ENCODE measurements at regions not wholly inside any gene's neighbourhood (a gene's known extent, or its start where the extent isn't known, plus 50 kb on each side); places are given as distances from the start of the nearest gene placed in this dataset.

- no peaks in the 10 kb centered on the region for H3K79me2 ChIP-seq (ENCODE audit: insufficient read depth, low read length)
- H2AFZ ChIP-seq (ENCODE audit: low read depth, low read length, severe bottlenecking), result no peak overlapping the region
- H4K20me1 ChIP-seq (ENCODE audit: low read depth, low read length), result no peaks in the 10 kb centered on the region
- no peak overlapping the region for H3K4me3 ChIP-seq (ENCODE audit: insufficient read depth, low read length, poor library complexity, severe bottlenecking)
- H3K27me3 ChIP-seq (ENCODE audit: low read length), result no peaks in the 10 kb centered on the region
- no peaks in the 10 kb centered on the region for H3F3A ChIP-seq (ENCODE audit: insufficient read depth)
- no peaks in the 10 kb centered on the region for H3K36me3 ChIP-seq (ENCODE audit: low read length)
- no peaks in the 10 kb centered on the region for H3K9me2 ChIP-seq (replicated peaks; ENCODE audit: insufficient read depth, low read length)
- TF ChIP-seq CTCF (IDR thresholded peaks at IDR 0.05; ENCODE audit: insufficient read depth, low read length, poor library complexity, severe bottlenecking) (no peak), EZH2phosphoT487 (conservative IDR thresholded peaks at IDR 0.05; ENCODE audit: low read length) (no peak)
- no peaks in the 10 kb centered on the region for H3K9me3 ChIP-seq (ENCODE audit: insufficient read depth, low read length)
- H3K27ac ChIP-seq (ENCODE audit: low read depth, low read length), result no peak overlapping the region
- no peak overlapping the region for H3K9ac ChIP-seq (ENCODE audit: low read length)
- H3K4me2 ChIP-seq (ENCODE audit: low read depth, low read length, poor library complexity, severe bottlenecking), result no peak overlapping the region
Observed at GRCh38 chr3:124229420-124229819, 237.5 kb upstream of the ROPN1 start.

GRCh38 chr3:124229836-124230235 lies 237.9 kb upstream of the ROPN1 start:
- no peak for TF ChIP-seq CTCF (IDR thresholded peaks at IDR 0.05; ENCODE audit: insufficient read depth, low read length, poor library complexity, severe bottlenecking)
- no peak for TF ChIP-seq EZH2phosphoT487 (conservative IDR thresholded peaks at IDR 0.05; ENCODE audit: low read length)
- H3K4me2 ChIP-seq (ENCODE audit: low read depth, low read length, poor library complexity, severe bottlenecking), result no peak overlapping the region
- H3K4me3 ChIP-seq (ENCODE audit: insufficient read depth, low read length, poor library complexity, severe bottlenecking), result no peak overlapping the region
- no peaks in the 10 kb centered on the region for H4K20me1 ChIP-seq (ENCODE audit: low read depth, low read length)
- H3K36me3 ChIP-seq (ENCODE audit: low read length), result no peaks in the 10 kb centered on the region
- no peaks in the 10 kb centered on the region for H3K27me3 ChIP-seq (ENCODE audit: low read length)
- no peaks in the 10 kb centered on the region for H3F3A ChIP-seq (ENCODE audit: insufficient read depth)
- no peaks in the 10 kb centered on the region for H3K9me3 ChIP-seq (ENCODE audit: insufficient read depth, low read length)
- H3K27ac ChIP-seq (ENCODE audit: low read depth, low read length), result no peak overlapping the region
- no peaks in the 10 kb centered on the region for H3K79me2 ChIP-seq (ENCODE audit: insufficient read depth, low read length)
- H2AFZ ChIP-seq (ENCODE audit: low read depth, low read length, severe bottlenecking), result no peak overlapping the region
- no peak overlapping the region for H3K9ac ChIP-seq (ENCODE audit: low read length)
- no peaks in the 10 kb centered on the region for H3K9me2 ChIP-seq (replicated peaks; ENCODE audit: insufficient read depth, low read length)

- Histone ChIP-seq H3K36me3 (ENCODE audit: low read length) (no peaks in the 10 kb centered on the region), H3K9ac (ENCODE audit: low read length) (no peak overlapping the region), H2AFZ (ENCODE audit: low read depth, low read length, severe bottlenecking) (no peak overlapping the region), H4K20me1 (ENCODE audit: low read depth, low read length) (no peaks in the 10 kb centered on the region), H3K9me2 (replicated peaks; ENCODE audit: insufficient read depth, low read length) (no peaks in the 10 kb centered on the region), H3K4me2 (ENCODE audit: low read depth, low read length, poor library complexity, severe bottlenecking) (no peak overlapping the region), H3K27ac (ENCODE audit: low read depth, low read length) (no peak overlapping the region), H3K9me3 (ENCODE audit: insufficient read depth, low read length) (no peaks in the 10 kb centered on the region), H3K4me3 (ENCODE audit: insufficient read depth, low read length, poor library complexity, severe bottlenecking) (no peak overlapping the region), H3K79me2 (ENCODE audit: insufficient read depth, low read length) (no peaks in the 10 kb centered on the region), H3K27me3 (ENCODE audit: low read length) (no peaks in the 10 kb centered on the region), H3F3A (ENCODE audit: insufficient read depth) (no peaks in the 10 kb centered on the region)
- TF ChIP-seq CTCF (IDR thresholded peaks at IDR 0.05; ENCODE audit: insufficient read depth, low read length, poor library complexity, severe bottlenecking) (no peak), EZH2phosphoT487 (conservative IDR thresholded peaks at IDR 0.05; ENCODE audit: low read length) (no peak)
Observed at GRCh38 chr3:124230432-124230831, 238.5 kb upstream of the ROPN1 start.

Measured in SU-DHL-6 (cell line).